Gastrocnemius medialis (tissue), 4 donors: ENCODE measurements at regions not wholly inside any gene's neighbourhood (a gene's known extent, or its start where the extent isn't known, plus 50 kb on each side); places are given as distances from the start of the nearest gene placed in this dataset.

Experiments
- ATAC-seq, 2 donors: fragments of 150-250 bp; one replicate each; pipeline ENCODE4 v1.9.1; 2016
- DNase-seq, 2 donors: peaks; one replicate each; pipeline ENCODE4 v3.0.0-alpha.2; 2019
- H3K27ac ChIP-seq, 4 donors: fragments of 200-600 bp; sonication (generic); 1 replicate in 1 of 4; 2 replicates in 3 of 4; pipeline ENCODE4 v1.5.1; 2016 to 2018; ENCODE audit warnings: mild to moderate bottlenecking in 2 of 4, moderate library complexity in 1 of 4
- H3K27me3 ChIP-seq, 3 donors: fragments of 200-600 bp; sonication (generic) in 2 of 3; 1 replicate in 1 of 3; 2 replicates in 2 of 3; pipeline versions ENCODE4 v1.5.1 to v1.6.0; 2016 to 2019; ENCODE audit warnings: mild to moderate bottlenecking in 1 of 3, moderate library complexity in 1 of 3
- H3K36me3 ChIP-seq, 2 donors: fragments of 200-600 bp; sonication (generic) in 1 of 2; one replicate each; pipeline ENCODE4 v1.5.1; 2017 to 2018
- H3K4me1 ChIP-seq, 2 donors: fragments of 200-600 bp; sonication (generic) in 1 of 2; one replicate each; pipeline ENCODE4 v1.5.1; 2016 to 2017; ENCODE audit warnings: mild to moderate bottlenecking in 2 of 2
- H3K4me3 ChIP-seq, 4 donors: fragments of 200-600 bp; sonication (generic) in 3 of 4; 1 replicate in 1 of 4; 2 replicates in 3 of 4; pipeline ENCODE4 v1.5.1; 2016 to 2019; ENCODE audit warnings: mild to moderate bottlenecking in 2 of 4
- H3K9me3 ChIP-seq, 3 donors: fragments of 200-600 bp; sonication (generic) in 2 of 3; 1 replicate in 1 of 3; 2 replicates in 2 of 3; pipeline ENCODE4 v1.5.1; 2016 to 2019
- POLR2A ChIP-seq, 2 donors: fragments of 450-650 bp; IDR thresholded peaks; one replicate each; pipeline ENCODE4 v1.6.1; 2017; ENCODE audit warnings: antibody characterized with exemption in 2 of 2, mild to moderate bottlenecking in 2 of 2, moderate library complexity in 2 of 2
- in situ Hi-C, 4 donors: fragments of 200-750 bp; cut with MboI; loops; one replicate each; pipeline versions ENCODE4 v1.15.0 to v1.8.0; 2017; ENCODE audit warnings: low sequenced_read_pairs in 4 of 4
- intact Hi-C: fragments of 100-400 bp; cut with DNase I; formaldehyde crosslinking; loops from one replicate; pipeline ENCODE4 v1.15.1; 2023; ENCODE audit warnings: low total_unique reads
- TF ChIP-seq, protein P1 (sequence below), 5 experiments: fragments of 450-650 bp in 3 of 5; fragments of 200-600 bp in 2 of 5; sonication (generic) in 2 of 5; IDR thresholded peaks in 4 of 5; conservative IDR thresholded peaks in 1 of 5; 1 replicate in 4 of 5; 2 replicates in 1 of 5; pipeline ENCODE4 v1.5.1; 2016 to 2019; ENCODE audit warnings: antibody characterized with exemption in 5 of 5, mild to moderate bottlenecking in 3 of 5, moderate library complexity in 3 of 5

DNA sequence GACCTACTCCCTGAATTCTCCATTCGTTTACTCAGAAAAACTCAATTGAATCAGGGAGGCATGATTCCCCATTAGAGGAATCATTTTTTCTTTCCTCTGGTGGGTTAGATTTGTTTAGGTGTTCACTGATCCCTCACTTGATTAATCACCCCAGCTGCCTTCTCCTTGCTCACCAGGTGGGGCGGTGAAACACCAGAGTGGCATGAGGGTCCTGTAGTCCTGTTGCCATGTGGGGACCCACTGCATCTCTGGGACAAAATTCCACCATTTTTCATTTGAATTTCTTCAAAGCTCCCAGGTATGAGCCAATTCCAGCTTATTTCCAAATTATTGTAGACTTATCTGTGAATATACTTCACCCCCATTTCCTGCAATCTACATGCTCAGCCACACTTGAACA is 462.7 kb upstream of the ZNF507 start:
- no peak overlapping the region for H3K27ac ChIP-seq
- H3K9me3 ChIP-seq: no peaks in the 10 kb centered on the region
- TF ChIP-seq POLR2A (IDR thresholded peaks at IDR 0.05): no peak
- TF ChIP-seq, protein P1, sequence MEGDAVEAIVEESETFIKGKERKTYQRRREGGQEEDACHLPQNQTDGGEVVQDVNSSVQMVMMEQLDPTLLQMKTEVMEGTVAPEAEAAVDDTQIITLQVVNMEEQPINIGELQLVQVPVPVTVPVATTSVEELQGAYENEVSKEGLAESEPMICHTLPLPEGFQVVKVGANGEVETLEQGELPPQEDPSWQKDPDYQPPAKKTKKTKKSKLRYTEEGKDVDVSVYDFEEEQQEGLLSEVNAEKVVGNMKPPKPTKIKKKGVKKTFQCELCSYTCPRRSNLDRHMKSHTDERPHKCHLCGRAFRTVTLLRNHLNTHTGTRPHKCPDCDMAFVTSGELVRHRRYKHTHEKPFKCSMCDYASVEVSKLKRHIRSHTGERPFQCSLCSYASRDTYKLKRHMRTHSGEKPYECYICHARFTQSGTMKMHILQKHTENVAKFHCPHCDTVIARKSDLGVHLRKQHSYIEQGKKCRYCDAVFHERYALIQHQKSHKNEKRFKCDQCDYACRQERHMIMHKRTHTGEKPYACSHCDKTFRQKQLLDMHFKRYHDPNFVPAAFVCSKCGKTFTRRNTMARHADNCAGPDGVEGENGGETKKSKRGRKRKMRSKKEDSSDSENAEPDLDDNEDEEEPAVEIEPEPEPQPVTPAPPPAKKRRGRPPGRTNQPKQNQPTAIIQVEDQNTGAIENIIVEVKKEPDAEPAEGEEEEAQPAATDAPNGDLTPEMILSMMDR (IDR thresholded peaks at IDR 0.05 in 4 of 5, conservative IDR thresholded peaks at IDR 0.05 in 1 of 5): no peak
- no peaks in the 10 kb centered on the region for H3K36me3 ChIP-seq
- no peak for ATAC-seq
- intact Hi-C loops (no loop called here), in situ Hi-C loops (no loop called here)
- no peaks in the 10 kb centered on the region for H3K4me1 ChIP-seq
- DNase-seq: no peak
- no peaks in the 10 kb centered on the region for H3K27me3 ChIP-seq
- no peak overlapping the region for H3K4me3 ChIP-seq

DNA sequence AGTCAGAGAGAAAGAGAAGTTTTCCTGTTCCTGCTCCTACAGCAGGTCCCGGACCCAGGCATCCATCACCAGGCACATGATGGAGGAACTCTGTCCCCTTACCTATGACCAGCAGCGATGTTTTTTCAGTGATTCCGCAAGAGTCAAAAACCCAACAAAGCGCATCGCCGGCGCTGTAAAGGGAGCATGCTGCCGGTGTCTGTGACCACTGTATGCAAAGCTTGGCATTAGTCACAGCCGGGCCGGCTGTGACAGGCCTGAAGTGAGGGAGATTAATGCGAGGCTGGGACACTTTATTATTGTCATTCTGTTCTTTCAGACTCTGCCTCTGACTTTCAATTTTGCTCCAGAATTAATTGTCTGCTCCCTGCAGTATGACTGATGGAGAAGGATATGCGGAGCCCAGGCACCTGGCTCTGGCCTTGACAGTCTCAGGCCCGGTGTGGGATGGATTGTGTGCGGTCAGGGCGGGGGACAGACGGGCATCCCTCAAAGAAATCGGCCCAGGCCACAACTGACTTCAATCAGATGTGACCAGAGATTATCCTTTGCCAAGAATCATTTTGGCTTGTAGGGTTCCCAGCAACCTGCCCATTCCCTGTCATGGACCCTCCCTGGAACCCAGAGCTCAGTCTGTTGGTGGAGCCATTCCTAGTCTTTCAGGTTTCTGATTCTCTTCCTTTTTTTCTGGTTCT is 462.0 kb upstream of the ZNF507 start:
- Histone ChIP-seq H3K4me3 (no peak overlapping the region), H3K9me3 (no peaks in the 10 kb centered on the region), H3K27ac (no peak overlapping the region), H3K4me1 (no peaks in the 10 kb centered on the region), H3K27me3 (no peaks in the 10 kb centered on the region), H3K36me3 (no peaks in the 10 kb centered on the region)
- intact Hi-C loops: no loop called here
- TF ChIP-seq, protein P1 (IDR thresholded peaks at IDR 0.05 in 4 of 5, conservative IDR thresholded peaks at IDR 0.05 in 1 of 5): no peak
- no peak for TF ChIP-seq POLR2A (IDR thresholded peaks at IDR 0.05)
- no peak for DNase-seq
- ATAC-seq: no peak
- in situ Hi-C loops: no loop called here

DNA sequence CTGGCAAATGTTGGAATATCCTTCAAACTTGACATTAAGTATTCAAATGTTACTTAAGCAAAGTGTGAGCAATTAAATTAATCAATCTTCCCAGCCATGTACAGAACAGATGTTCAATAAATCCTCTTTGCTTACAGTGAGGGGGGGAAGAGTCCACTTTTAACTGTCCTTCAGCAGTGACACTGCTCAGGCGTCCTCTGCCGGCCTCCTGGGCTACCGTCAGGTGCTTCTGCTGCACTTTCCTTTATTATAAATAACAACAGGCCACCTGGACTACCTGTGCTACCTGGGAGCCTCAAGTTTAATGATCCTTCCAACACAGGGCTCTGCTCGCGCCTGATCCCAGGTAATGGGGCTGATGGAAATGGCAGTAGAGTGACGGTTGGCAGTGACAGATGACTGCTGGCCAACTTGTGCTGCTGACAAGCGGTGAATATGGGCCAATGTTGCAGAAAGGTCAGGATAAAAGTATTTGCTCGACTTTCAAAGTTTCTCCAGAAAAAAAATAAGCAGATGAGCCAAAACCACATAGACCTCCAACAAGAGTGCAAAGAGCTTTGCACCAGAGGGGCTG is 460.0 kb upstream of the ZNF507 start:
- H3K27me3 ChIP-seq: no peaks in the 10 kb centered on the region
- intact Hi-C loops: no loop called here
- ATAC-seq: no peak

DNA sequence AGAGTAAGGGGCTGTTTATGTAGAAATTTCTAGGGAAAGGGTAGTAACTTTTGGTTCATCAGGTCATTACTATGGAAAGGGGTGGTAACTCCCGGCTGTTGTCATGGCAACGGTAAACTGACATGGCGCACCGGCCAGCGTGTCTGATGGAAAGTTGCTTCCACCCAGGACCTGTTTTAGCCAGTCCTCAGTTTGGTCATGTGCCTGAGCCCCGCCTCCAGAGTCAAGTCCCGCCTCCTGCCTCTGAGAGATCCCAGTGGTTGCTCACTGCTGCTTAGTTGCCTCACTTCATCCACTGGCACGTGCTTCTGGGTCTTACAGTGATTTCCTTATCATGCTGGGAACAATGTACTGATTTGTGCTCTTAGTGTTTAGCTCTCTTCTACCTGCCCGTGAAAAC is 455.2 kb upstream of the ZNF507 start:
- Histone ChIP-seq H3K27ac (no peak overlapping the region), H3K36me3 (no peaks in the 10 kb centered on the region), H3K9me3 (no peaks in the 10 kb centered on the region), H3K4me3 (no peak overlapping the region), H3K27me3 (no peaks in the 10 kb centered on the region), H3K4me1 (no peaks in the 10 kb centered on the region)
- intact Hi-C loops (no loop called here), in situ Hi-C loops (no loop called here)
- TF ChIP-seq, protein P1 (IDR thresholded peaks at IDR 0.05 in 4 of 5, conservative IDR thresholded peaks at IDR 0.05 in 1 of 5): no peak
- no peak for TF ChIP-seq POLR2A (IDR thresholded peaks at IDR 0.05)
- DNase-seq (no peak), ATAC-seq (no peak)

More for the DNA sequence above, 460.0 kb upstream of the ZNF507 start:
- Histone ChIP-seq H3K36me3 (no peaks in the 10 kb centered on the region), H3K4me3 (no peak overlapping the region), H3K9me3 (no peaks in the 10 kb centered on the region), H3K4me1 (no peaks in the 10 kb centered on the region), H3K27ac (no peak overlapping the region)
- no peak for DNase-seq
- TF ChIP-seq, protein P1 (IDR thresholded peaks at IDR 0.05 in 4 of 5, conservative IDR thresholded peaks at IDR 0.05 in 1 of 5): no peak
- no peak for TF ChIP-seq POLR2A (IDR thresholded peaks at IDR 0.05)
- in situ Hi-C loops: no loop called here
